ENCODE measurements at regions not wholly inside any gene's neighbourhood (a gene's known extent, or its start where the extent isn't known, plus 50 kb on each side); places are given as distances from the start of the nearest gene placed in this dataset.

DNA sequence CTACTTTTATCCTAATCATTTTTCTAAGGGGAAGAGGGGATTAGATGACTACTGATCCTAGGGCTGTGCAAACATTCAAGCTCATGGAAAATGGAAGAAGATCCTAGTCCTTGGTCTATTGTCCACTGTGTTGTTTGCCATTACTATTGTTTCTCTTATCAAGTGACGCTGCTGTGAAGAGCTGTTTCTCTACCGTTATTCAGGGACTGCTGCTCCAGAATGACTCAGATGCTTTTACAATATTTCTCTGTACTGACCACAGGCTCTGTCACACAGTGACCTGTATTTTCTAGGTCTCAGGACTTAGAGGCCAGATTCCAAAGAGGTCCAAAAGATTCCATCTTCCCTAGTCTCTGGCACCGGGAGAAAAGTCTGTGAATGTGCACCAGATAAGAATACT lies 159.5 kb upstream of the CHD1 start:
- TF ChIP-seq CTCF (IDR thresholded peaks at IDR 0.05) (no peak), POLR2A (IDR thresholded peaks at IDR 0.05) (no peak)
